ENCODE measurements at regions not wholly inside any gene's neighbourhood (a gene's known extent, or its start where the extent isn't known, plus 50 kb on each side); places are given as distances from the start of the nearest gene placed in this dataset.
"Not testable (repeated sequence)": the region's sequence is repeated elsewhere in the genome, so short reads cannot be mapped to it uniquely, and the experiment has no call there.

- TF ChIP-seq FOXP2 (optimal IDR thresholded peaks at IDR 0.05; ENCODE audit: control extremely low read depth, extremely low read length, insufficient read depth) (no peak), EZH2 (IDR thresholded peaks at IDR 0.05) (no peak), POLR2AphosphoS5 (IDR thresholded peaks at IDR 0.05; ENCODE audit: borderline replicate concordance, low read depth, low read length) (no peak)
- Histone ChIP-seq H3K27ac (no peak overlapping the region), H3K36me3 (ENCODE audit: insufficient read depth, low read length) (no peaks in the 10 kb centered on the region), H3K9me3 (ENCODE audit: low read depth, low read length) (no peaks in the 10 kb centered on the region), H3K4me3 (no peak overlapping the region), H3K9ac (ENCODE audit: insufficient read length) (no peak overlapping the region)
- no peak for DNase-seq (ENCODE audit: low read depth, low spot score)
Measured at GRCh38 chr17:74140282-74140681, 63.2 kb upstream of the RPL38 start.

DNA sequence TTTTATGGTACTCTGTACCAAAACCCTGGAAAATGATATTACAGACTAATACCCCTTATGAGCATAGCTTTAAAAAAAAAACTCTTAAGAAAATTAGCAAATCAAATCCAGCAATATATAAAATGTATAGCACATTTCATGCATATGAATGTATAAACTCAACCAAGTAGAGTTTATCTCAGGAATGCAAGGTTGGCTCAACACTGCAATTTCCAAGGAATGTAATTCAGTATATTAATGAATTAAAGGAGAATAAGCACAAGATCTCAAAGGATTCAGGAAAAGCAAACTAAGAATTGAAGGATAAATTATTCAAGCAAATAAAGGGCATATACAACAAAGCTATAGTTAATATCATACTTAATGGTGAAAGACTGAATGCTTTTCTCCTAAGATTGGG lies 61.9 kb upstream of the RPL38 start:
- no peak for DNase-seq (ENCODE audit: low read depth, low spot score)
- no peak overlapping the region for H3K9ac ChIP-seq (ENCODE audit: insufficient read length)
- no peak overlapping the region for H3K27ac ChIP-seq
- no peaks in the 10 kb centered on the region for H3K9me3 ChIP-seq (ENCODE audit: low read depth, low read length)
- H3K4me3 ChIP-seq: no peak overlapping the region
- no peak for TF ChIP-seq FOXP2 (optimal IDR thresholded peaks at IDR 0.05; ENCODE audit: control extremely low read depth, extremely low read length, insufficient read depth)
- no peak for TF ChIP-seq POLR2AphosphoS5 (IDR thresholded peaks at IDR 0.05; ENCODE audit: borderline replicate concordance, low read depth, low read length)
- TF ChIP-seq EZH2 (IDR thresholded peaks at IDR 0.05): no peak
- H3K36me3 ChIP-seq (ENCODE audit: insufficient read depth, low read length): no peaks in the 10 kb centered on the region

DNA sequence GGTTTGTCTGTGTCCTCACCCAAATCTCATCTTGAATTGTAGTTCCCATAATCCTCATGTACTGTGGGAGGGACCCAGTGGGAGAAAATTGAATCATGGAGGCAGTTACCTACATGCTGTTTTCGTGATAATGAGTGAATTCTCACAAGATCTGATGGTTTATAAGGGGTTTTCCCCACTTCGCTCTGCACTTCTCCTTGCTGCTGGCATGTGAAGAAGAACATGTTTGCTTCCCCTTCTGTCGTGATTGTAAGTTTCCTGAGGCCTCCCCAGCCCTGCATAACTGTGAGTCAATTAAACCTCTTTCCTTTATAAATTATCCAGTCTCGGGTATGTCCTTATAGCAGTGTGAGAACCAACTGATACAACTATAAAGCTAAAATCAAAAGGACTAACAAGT lies 60.2 kb upstream of the RPL38 start:
- not testable (repeated sequence) for H3K9ac ChIP-seq (ENCODE audit: insufficient read length); H3K9me3 ChIP-seq (ENCODE audit: low read depth, low read length); H3K27ac ChIP-seq; H3K4me3 ChIP-seq; DNase-seq (ENCODE audit: low read depth, low spot score); H3K36me3 ChIP-seq (ENCODE audit: insufficient read depth, low read length)

- TF ChIP-seq POLR2AphosphoS5 (IDR thresholded peaks at IDR 0.05; ENCODE audit: borderline replicate concordance, low read depth, low read length): no peak
- TF ChIP-seq EZH2 (IDR thresholded peaks at IDR 0.05): no peak
- TF ChIP-seq FOXP2 (optimal IDR thresholded peaks at IDR 0.05; ENCODE audit: control extremely low read depth, extremely low read length, insufficient read depth): no peak
- no peaks in the 10 kb centered on the region for H3K36me3 ChIP-seq (ENCODE audit: insufficient read depth, low read length)
- no peak for DNase-seq (ENCODE audit: low read depth, low spot score)
Measured at GRCh38 chr17:74145756-74146155, 57.7 kb upstream of the RPL38 start.

GRCh38 chr17:74146196-74146595 lies 57.3 kb upstream of the RPL38 start:
- no peak overlapping the region for H3K27ac ChIP-seq
- TF ChIP-seq POLR2AphosphoS5 (IDR thresholded peaks at IDR 0.05; ENCODE audit: borderline replicate concordance, low read depth, low read length): no peak
- TF ChIP-seq FOXP2 (optimal IDR thresholded peaks at IDR 0.05; ENCODE audit: control extremely low read depth, extremely low read length, insufficient read depth): no peak
- no peak for TF ChIP-seq EZH2 (IDR thresholded peaks at IDR 0.05)
- DNase-seq (ENCODE audit: low read depth, low spot score): no peak
- H3K9ac ChIP-seq (ENCODE audit: insufficient read length): no peak overlapping the region
- no peaks in the 10 kb centered on the region for H3K36me3 ChIP-seq (ENCODE audit: insufficient read depth, low read length)
- H3K9me3 ChIP-seq (ENCODE audit: low read depth, low read length): no peaks in the 10 kb centered on the region
- H3K4me3 ChIP-seq: no peak overlapping the region

More at GRCh38 chr17:74145756-74146155, 57.7 kb upstream of the RPL38 start:
- Histone ChIP-seq H3K27ac (no peak overlapping the region), H3K4me3 (no peak overlapping the region), H3K9me3 (ENCODE audit: low read depth, low read length) (no peaks in the 10 kb centered on the region), H3K9ac (ENCODE audit: insufficient read length) (no peak overlapping the region)

GRCh38 chr17:74147056-74147835 lies 56.2 kb upstream of the RPL38 start:
- no peaks in the 10 kb centered on the region for H3K36me3 ChIP-seq (ENCODE audit: insufficient read depth, low read length)
- no peaks in the 10 kb centered on the region for H3K9me3 ChIP-seq (ENCODE audit: low read depth, low read length)
- no peak for TF ChIP-seq EZH2 (IDR thresholded peaks at IDR 0.05)
- no peak for TF ChIP-seq POLR2AphosphoS5 (IDR thresholded peaks at IDR 0.05; ENCODE audit: borderline replicate concordance, low read depth, low read length)
- TF ChIP-seq FOXP2 (optimal IDR thresholded peaks at IDR 0.05; ENCODE audit: control extremely low read depth, extremely low read length, insufficient read depth): no peak
- no peak for DNase-seq (ENCODE audit: low read depth, low spot score)
- no peak overlapping the region for H3K27ac ChIP-seq
- no peak overlapping the region for H3K4me3 ChIP-seq
- no peak overlapping the region for H3K9ac ChIP-seq (ENCODE audit: insufficient read length)

- H3K9me3 ChIP-seq (ENCODE audit: low read depth, low read length): no peaks in the 10 kb centered on the region
- H3K36me3 ChIP-seq (ENCODE audit: insufficient read depth, low read length): no peaks in the 10 kb centered on the region
- TF ChIP-seq POLR2AphosphoS5 (IDR thresholded peaks at IDR 0.05; ENCODE audit: borderline replicate concordance, low read depth, low read length) (no peak), FOXP2 (optimal IDR thresholded peaks at IDR 0.05; ENCODE audit: control extremely low read depth, extremely low read length, insufficient read depth) (no peak)
- H3K9ac ChIP-seq (ENCODE audit: insufficient read length): no peak overlapping the region
- H3K27ac ChIP-seq: no peak overlapping the region
- DNase-seq (ENCODE audit: low read depth, low spot score): no peak
- H3K4me3 ChIP-seq: no peak overlapping the region
Measured at GRCh38 chr17:74147966-74148365, 55.5 kb upstream of the RPL38 start.

DNA sequence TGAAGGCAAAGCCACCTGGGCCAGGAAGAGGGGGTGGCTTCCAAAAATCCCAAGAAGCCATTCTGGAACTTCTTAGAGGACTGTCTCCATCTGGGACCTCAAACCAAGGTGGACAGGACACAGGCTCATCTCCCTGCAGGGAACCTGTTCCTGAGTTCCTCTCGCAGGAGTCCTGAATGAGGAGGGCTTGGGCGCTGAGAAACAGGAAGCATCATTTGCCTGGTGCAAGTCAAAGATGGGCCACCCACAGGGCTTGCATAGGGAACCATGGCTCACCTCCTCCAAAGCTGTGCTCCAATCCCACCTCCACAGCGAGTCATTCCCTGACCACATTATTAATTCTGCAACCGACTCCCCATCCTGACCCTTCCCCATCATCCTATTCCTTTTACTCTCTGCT lies 55.0 kb upstream of the RPL38 start:
- H3K9me3 ChIP-seq (ENCODE audit: low read depth, low read length): no peaks in the 10 kb centered on the region
- no peak overlapping the region for H3K4me3 ChIP-seq
- H3K36me3 ChIP-seq (ENCODE audit: insufficient read depth, low read length): no peaks in the 10 kb centered on the region
- DNase-seq (ENCODE audit: low read depth, low spot score): no peak
- no peak overlapping the region for H3K27ac ChIP-seq
- H3K9ac ChIP-seq (ENCODE audit: insufficient read length): no peak overlapping the region
- TF ChIP-seq FOXP2 (optimal IDR thresholded peaks at IDR 0.05; ENCODE audit: control extremely low read depth, extremely low read length, insufficient read depth) (no peak), EZH2 (IDR thresholded peaks at IDR 0.05) (no peak), POLR2AphosphoS5 (IDR thresholded peaks at IDR 0.05; ENCODE audit: borderline replicate concordance, low read depth, low read length) (no peak)

All from SK-N-MC (cell line).